WTC11 (cell line): ENCODE measurements at regions not wholly inside any gene's neighbourhood (a gene's known extent, or its start where the extent isn't known, plus 50 kb on each side); places are given as distances from the start of the nearest gene placed in this dataset.

Source experiments
- ATAC-seq: fragments of 200-7000 bp; cut with Tn5 transposase; 2 replicates; pipeline ENCODE4 v1.10.0; 2021; ENCODE audit warnings: mild to moderate bottlenecking, moderate library complexity
- CTCF ChIA-PET: fragments of 300-600 bp; sonication (Branson Sonifier 250); formaldehyde crosslinking; loops from one replicate; lab custom pipeline; 2021; ENCODE audit warnings: antibody characterized with exemption; lab: Charles Lee
- POLR2A ChIA-PET: fragments of 350-600 bp; sonication (Branson Sonifier 250); formaldehyde crosslinking; loops from one replicate; lab custom pipeline; 2021; ENCODE audit warnings: antibody characterized with exemption; lab: Charles Lee
- DNase-seq: peaks from one replicate; pipeline ENCODE4 v3.0.0; 2021; ENCODE audit warnings: low spot score
- H3K27ac Mint-ChIP-seq: 2 replicates; pipeline ENCODE4 v1.8.0; 2021; ENCODE audit warnings: mixed read lengths
- H3K27me3 Mint-ChIP-seq: 2 replicates; pipeline ENCODE4 v1.8.0; 2021; ENCODE audit warnings: low read depth, mild to moderate bottlenecking, moderate library complexity, mixed read lengths
- H3K36me3 Mint-ChIP-seq: 2 replicates; pipeline ENCODE4 v1.8.0; 2021; ENCODE audit warnings: mixed read lengths
- H3K4me1 Mint-ChIP-seq: 2 replicates; pipeline ENCODE4 v1.8.0; 2022; ENCODE audit warnings: mixed read lengths
- H3K4me3 Mint-ChIP-seq: 2 replicates; pipeline ENCODE4 v1.8.0; 2021; ENCODE audit warnings: mild to moderate bottlenecking, moderate library complexity, mixed read lengths
- H3K9me3 Mint-ChIP-seq: 2 replicates; pipeline ENCODE4 v1.8.0; 2021; ENCODE audit warnings: mixed read lengths
- CREM ChIP-seq: sonication (generic); formaldehyde crosslinking; IDR thresholded peaks from 2 replicates; pipeline ENCODE4 v1.8.1; 2022; ENCODE audit warnings: mild to moderate bottlenecking, missing genetic modification reagents, moderate library complexity
- ELF4 ChIP-seq: sonication (generic); formaldehyde crosslinking; IDR thresholded peaks from 2 replicates; pipeline ENCODE4 v1.8.1; 2022; ENCODE audit warnings: low read depth, mild to moderate bottlenecking, moderate library complexity, missing genetic modification reagents
- FOXJ3 ChIP-seq: sonication (generic); formaldehyde crosslinking; IDR thresholded peaks from 2 replicates; pipeline ENCODE4 v1.9.0; 2021; ENCODE audit warnings: missing genetic modification reagents, mild to moderate bottlenecking, borderline replicate concordance
- JAZF1 ChIP-seq: fragments of 250-450 bp; sonication (Bioruptor Pico); IDR thresholded peaks from 2 replicates; pipeline ENCODE4 v1.9.0; 2021; ENCODE audit warnings: moderate library complexity, mild to moderate bottlenecking, inconsistent platforms
- KAT7 ChIP-seq: sonication (generic); formaldehyde crosslinking; IDR thresholded peaks from 2 replicates; pipeline ENCODE4 v1.8.1; 2023; ENCODE audit warnings: missing genetic modification reagents, mild to moderate bottlenecking, borderline replicate concordance
- NR1H2 ChIP-seq: sonication (generic); formaldehyde crosslinking; IDR thresholded peaks from 2 replicates; pipeline ENCODE4 v1.9.0; 2021; ENCODE audit warnings: mild to moderate bottlenecking, moderate library complexity, missing genetic modification reagents
- RELA ChIP-seq: sonication (generic); formaldehyde crosslinking; IDR thresholded peaks from 2 replicates; pipeline ENCODE4 v1.8.1; 2022; ENCODE audit warnings: missing genetic modification reagents, mild to moderate bottlenecking, borderline replicate concordance
- SMAD3 ChIP-seq: sonication (generic); formaldehyde crosslinking; IDR thresholded peaks from 2 replicates; pipeline ENCODE4 v1.8.0; 2022; ENCODE audit warnings: missing genetic modification reagents, mild to moderate bottlenecking, borderline replicate concordance
- SP1 ChIP-seq: sonication (generic); formaldehyde crosslinking; conservative IDR thresholded peaks from 2 replicates; pipeline ENCODE4 v1.8.1; 2022; ENCODE audit warnings: missing genetic modification reagents
- TCF7 ChIP-seq: sonication (generic); formaldehyde crosslinking; IDR thresholded peaks from 2 replicates; pipeline ENCODE4 v1.8.0; 2022; ENCODE audit warnings: mild to moderate bottlenecking, low read depth, missing genetic modification reagents, moderate library complexity
- ZNF121 ChIP-seq: sonication (generic); formaldehyde crosslinking; IDR thresholded peaks from 2 replicates; pipeline ENCODE4 v1.8.0; 2023; ENCODE audit warnings: missing genetic modification reagents
- ZNF232 ChIP-seq: sonication (generic); formaldehyde crosslinking; IDR thresholded peaks from 2 replicates; pipeline ENCODE4 v1.8.0; 2022; ENCODE audit warnings: mild to moderate bottlenecking, missing genetic modification reagents
- ZNF317 ChIP-seq: sonication (generic); formaldehyde crosslinking; IDR thresholded peaks from 2 replicates; pipeline ENCODE4 v1.8.1; 2023; ENCODE audit warnings: low read depth, mild to moderate bottlenecking, moderate library complexity, missing genetic modification reagents, borderline replicate concordance
- ZNF416 ChIP-seq: fragments of 250-450 bp; sonication (Bioruptor Pico); IDR thresholded peaks from 2 replicates; pipeline ENCODE4 v1.9.0; 2021; ENCODE audit warnings: mild to moderate bottlenecking, inconsistent platforms
- ZNF671 ChIP-seq: fragments of 250-450 bp; sonication (Bioruptor Pico); IDR thresholded peaks from 2 replicates; pipeline ENCODE4 v1.8.0; 2021; ENCODE audit warnings: mild to moderate bottlenecking
- TF ChIP-seq, protein P1 (sequence below): sonication (generic); formaldehyde crosslinking; IDR thresholded peaks from 2 replicates; pipeline ENCODE4 v1.8.0; 2022; ENCODE audit warnings: mild to moderate bottlenecking, missing genetic modification reagents
- TF ChIP-seq, protein P2 (sequence below): sonication (generic); formaldehyde crosslinking; IDR thresholded peaks from 2 replicates; pipeline ENCODE4 v1.8.0; 2022; ENCODE audit warnings: missing genetic modification reagents
- TF ChIP-seq, protein P3 (sequence below): sonication (generic); formaldehyde crosslinking; conservative IDR thresholded peaks from 2 replicates; pipeline ENCODE4 v1.8.1; 2023; ENCODE audit warnings: mild to moderate bottlenecking, low read depth, missing genetic modification reagents, moderate library complexity
- TF ChIP-seq, protein P4 (sequence below): sonication (generic); formaldehyde crosslinking; IDR thresholded peaks from 2 replicates; pipeline ENCODE4 v1.8.0; 2022; ENCODE audit warnings: mild to moderate bottlenecking, missing genetic modification reagents
- TF ChIP-seq, protein P5 (sequence below): sonication (generic); formaldehyde crosslinking; IDR thresholded peaks from 2 replicates; pipeline ENCODE4 v1.8.0; 2023; ENCODE audit warnings: missing genetic modification reagents
- TF ChIP-seq, protein P6 (sequence below): sonication (generic); formaldehyde crosslinking; IDR thresholded peaks from 2 replicates; pipeline ENCODE4 v1.8.1; 2023; ENCODE audit warnings: mild to moderate bottlenecking, missing genetic modification reagents, moderate library complexity
- TF ChIP-seq, protein P7 (sequence below): sonication (generic); formaldehyde crosslinking; IDR thresholded peaks from 2 replicates; pipeline ENCODE4 v1.8.1; 2023; ENCODE audit warnings: mild to moderate bottlenecking, missing genetic modification reagents

DNA sequence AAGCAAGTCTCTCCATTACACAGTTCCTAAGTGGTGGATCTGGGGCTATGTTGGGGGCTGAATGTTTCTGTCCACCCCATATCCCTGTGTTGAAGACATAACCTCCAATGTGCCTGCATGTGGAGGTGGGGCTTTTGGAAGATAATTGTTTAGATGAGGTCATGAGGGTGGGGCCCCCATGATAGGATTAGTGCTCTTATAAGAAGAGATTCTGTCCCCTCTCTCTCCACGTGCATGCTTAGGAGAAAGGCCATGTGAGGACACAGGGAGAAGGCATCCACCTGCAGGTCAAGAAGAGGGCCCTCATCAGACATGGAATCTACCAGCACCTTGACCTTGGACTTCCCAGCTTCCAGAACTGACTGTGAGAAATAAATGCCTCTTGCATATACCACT is 231.0 kb upstream of the CHRNA7 start:
- ChIA-PET CTCF (no interaction called here), POLR2A (interaction anchor here (0.6 kb wide), 1 partner anchor 28 kb away, joined by 4 read pairs; no protein-coding TSS in a partner anchor)
- Mint-ChIP-seq H3K4me3 (no peak overlapping the region), H3K36me3 (no peaks in the 10 kb centered on the region), H3K27me3 (no peaks in the 10 kb centered on the region), H3K27ac (no peak overlapping the region), H3K9me3 (no peaks in the 10 kb centered on the region), H3K4me1 (peaks cover 4% of the 10 kb centered on the region; the same call in 1 of the 2 replicates)
- ATAC-seq, result no peak
- no peak for DNase-seq
- TF ChIP-seq, protein P1, sequence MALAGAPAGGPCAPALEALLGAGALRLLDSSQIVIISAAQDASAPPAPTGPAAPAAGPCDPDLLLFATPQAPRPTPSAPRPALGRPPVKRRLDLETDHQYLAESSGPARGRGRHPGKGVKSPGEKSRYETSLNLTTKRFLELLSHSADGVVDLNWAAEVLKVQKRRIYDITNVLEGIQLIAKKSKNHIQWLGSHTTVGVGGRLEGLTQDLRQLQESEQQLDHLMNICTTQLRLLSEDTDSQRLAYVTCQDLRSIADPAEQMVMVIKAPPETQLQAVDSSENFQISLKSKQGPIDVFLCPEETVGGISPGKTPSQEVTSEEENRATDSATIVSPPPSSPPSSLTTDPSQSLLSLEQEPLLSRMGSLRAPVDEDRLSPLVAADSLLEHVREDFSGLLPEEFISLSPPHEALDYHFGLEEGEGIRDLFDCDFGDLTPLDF (CRISPR knock-in tag), result no peak
- TF ChIP-seq, protein P2, sequence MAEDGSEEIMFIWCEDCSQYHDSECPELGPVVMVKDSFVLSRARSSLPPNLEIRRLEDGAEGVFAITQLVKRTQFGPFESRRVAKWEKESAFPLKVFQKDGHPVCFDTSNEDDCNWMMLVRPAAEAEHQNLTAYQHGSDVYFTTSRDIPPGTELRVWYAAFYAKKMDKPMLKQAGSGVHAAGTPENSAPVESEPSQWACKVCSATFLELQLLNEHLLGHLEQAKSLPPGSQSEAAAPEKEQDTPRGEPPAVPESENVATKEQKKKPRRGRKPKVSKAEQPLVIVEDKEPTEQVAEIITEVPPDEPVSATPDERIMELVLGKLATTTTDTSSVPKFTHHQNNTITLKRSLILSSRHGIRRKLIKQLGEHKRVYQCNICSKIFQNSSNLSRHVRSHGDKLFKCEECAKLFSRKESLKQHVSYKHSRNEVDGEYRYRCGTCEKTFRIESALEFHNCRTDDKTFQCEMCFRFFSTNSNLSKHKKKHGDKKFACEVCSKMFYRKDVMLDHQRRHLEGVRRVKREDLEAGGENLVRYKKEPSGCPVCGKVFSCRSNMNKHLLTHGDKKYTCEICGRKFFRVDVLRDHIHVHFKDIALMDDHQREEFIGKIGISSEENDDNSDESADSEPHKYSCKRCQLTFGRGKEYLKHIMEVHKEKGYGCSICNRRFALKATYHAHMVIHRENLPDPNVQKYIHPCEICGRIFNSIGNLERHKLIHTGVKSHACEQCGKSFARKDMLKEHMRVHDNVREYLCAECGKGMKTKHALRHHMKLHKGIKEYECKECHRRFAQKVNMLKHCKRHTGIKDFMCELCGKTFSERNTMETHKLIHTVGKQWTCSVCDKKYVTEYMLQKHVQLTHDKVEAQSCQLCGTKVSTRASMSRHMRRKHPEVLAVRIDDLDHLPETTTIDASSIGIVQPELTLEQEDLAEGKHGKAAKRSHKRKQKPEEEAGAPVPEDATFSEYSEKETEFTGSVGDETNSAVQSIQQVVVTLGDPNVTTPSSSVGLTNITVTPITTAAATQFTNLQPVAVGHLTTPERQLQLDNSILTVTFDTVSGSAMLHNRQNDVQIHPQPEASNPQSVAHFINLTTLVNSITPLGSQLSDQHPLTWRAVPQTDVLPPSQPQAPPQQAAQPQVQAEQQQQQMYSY (CRISPR knock-in tag), result no peak
- TF ChIP-seq SP1 (CRISPR knock-in tag), result no peak
- no peak for TF ChIP-seq SMAD3 (CRISPR knock-in tag)
- TF ChIP-seq FOXJ3 (CRISPR knock-in tag), result no peak
- TF ChIP-seq TCF7 (CRISPR knock-in tag), result no peak
- no peak for TF ChIP-seq ZNF671 (CRISPR knock-in tag)
- TF ChIP-seq ZNF317, result no peak
- TF ChIP-seq, protein P3, sequence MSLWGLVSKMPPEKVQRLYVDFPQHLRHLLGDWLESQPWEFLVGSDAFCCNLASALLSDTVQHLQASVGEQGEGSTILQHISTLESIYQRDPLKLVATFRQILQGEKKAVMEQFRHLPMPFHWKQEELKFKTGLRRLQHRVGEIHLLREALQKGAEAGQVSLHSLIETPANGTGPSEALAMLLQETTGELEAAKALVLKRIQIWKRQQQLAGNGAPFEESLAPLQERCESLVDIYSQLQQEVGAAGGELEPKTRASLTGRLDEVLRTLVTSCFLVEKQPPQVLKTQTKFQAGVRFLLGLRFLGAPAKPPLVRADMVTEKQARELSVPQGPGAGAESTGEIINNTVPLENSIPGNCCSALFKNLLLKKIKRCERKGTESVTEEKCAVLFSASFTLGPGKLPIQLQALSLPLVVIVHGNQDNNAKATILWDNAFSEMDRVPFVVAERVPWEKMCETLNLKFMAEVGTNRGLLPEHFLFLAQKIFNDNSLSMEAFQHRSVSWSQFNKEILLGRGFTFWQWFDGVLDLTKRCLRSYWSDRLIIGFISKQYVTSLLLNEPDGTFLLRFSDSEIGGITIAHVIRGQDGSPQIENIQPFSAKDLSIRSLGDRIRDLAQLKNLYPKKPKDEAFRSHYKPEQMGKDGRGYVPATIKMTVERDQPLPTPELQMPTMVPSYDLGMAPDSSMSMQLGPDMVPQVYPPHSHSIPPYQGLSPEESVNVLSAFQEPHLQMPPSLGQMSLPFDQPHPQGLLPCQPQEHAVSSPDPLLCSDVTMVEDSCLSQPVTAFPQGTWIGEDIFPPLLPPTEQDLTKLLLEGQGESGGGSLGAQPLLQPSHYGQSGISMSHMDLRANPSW (CRISPR knock-in tag), result no peak
- no peak for TF ChIP-seq CREM (CRISPR knock-in tag)
- TF ChIP-seq, protein P4, sequence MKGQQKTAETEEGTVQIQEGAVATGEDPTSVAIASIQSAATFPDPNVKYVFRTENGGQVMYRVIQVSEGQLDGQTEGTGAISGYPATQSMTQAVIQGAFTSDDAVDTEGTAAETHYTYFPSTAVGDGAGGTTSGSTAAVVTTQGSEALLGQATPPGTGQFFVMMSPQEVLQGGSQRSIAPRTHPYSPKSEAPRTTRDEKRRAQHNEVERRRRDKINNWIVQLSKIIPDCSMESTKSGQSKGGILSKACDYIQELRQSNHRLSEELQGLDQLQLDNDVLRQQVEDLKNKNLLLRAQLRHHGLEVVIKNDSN (CRISPR knock-in tag), result no peak
- TF ChIP-seq KAT7 (CRISPR knock-in tag), result no peak
- TF ChIP-seq, protein P5, sequence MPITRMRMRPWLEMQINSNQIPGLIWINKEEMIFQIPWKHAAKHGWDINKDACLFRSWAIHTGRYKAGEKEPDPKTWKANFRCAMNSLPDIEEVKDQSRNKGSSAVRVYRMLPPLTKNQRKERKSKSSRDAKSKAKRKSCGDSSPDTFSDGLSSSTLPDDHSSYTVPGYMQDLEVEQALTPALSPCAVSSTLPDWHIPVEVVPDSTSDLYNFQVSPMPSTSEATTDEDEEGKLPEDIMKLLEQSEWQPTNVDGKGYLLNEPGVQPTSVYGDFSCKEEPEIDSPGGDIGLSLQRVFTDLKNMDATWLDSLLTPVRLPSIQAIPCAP, result no peak
- TF ChIP-seq, protein P6, sequence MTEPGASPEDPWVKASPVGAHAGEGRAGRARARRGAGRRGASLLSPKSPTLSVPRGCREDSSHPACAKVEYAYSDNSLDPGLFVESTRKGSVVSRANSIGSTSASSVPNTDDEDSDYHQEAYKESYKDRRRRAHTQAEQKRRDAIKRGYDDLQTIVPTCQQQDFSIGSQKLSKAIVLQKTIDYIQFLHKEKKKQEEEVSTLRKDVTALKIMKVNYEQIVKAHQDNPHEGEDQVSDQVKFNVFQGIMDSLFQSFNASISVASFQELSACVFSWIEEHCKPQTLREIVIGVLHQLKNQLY (CRISPR knock-in tag), result no peak

DNA sequence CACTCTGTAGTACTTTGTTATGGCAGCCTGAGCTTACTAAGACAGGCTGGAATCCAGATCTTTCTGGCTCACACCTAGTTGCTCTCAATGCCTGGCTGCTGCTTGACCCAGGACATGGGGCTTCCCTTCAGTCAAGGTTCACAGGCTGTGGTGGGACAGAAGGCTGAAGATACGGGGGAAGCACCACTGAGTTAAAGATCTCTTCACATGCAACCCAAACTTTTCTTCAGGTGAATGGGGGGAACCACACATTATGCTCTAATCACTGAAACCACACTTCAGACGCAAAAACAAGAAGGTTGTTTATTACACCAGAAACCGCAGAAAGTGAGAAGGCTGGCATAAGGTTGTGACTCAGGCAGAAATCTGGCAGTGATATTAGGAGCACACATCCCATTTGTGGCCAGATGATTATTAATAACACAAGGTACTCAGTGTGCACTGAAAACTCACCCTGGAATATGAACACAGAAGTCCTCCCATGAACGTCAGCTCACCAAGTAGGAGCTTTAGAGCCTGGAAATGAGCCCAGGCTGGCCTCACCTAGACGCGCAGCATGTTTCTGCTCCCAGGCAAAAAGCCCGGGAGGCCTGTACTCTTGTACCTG is 230.5 kb upstream of the CHRNA7 start:
- H3K27ac Mint-ChIP-seq, result no peak overlapping the region

More for the DNA sequence above, 230.5 kb upstream of the CHRNA7 start:
- ChIA-PET POLR2A (no interaction called here), CTCF (no interaction called here)
- Mint-ChIP-seq H3K27me3 (no peaks in the 10 kb centered on the region), H3K4me1 (peaks cover 4% of the 10 kb centered on the region; the same call in 1 of the 2 replicates), H3K4me3 (no peak overlapping the region), H3K36me3 (no peaks in the 10 kb centered on the region), H3K9me3 (no peaks in the 10 kb centered on the region)
- ATAC-seq, result no peak
- DNase-seq, result no peak
- TF ChIP-seq, protein P7, sequence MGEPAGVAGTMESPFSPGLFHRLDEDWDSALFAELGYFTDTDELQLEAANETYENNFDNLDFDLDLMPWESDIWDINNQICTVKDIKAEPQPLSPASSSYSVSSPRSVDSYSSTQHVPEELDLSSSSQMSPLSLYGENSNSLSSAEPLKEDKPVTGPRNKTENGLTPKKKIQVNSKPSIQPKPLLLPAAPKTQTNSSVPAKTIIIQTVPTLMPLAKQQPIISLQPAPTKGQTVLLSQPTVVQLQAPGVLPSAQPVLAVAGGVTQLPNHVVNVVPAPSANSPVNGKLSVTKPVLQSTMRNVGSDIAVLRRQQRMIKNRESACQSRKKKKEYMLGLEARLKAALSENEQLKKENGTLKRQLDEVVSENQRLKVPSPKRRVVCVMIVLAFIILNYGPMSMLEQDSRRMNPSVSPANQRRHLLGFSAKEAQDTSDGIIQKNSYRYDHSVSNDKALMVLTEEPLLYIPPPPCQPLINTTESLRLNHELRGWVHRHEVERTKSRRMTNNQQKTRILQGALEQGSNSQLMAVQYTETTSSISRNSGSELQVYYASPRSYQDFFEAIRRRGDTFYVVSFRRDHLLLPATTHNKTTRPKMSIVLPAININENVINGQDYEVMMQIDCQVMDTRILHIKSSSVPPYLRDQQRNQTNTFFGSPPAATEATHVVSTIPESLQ (CRISPR knock-in tag), result no peak
- TF ChIP-seq ELF4 (CRISPR knock-in tag) (no peak), ZNF121 (no peak), RELA (CRISPR knock-in tag) (no peak), ZNF232 (CRISPR knock-in tag) (no peak), NR1H2 (no peak), JAZF1 (no peak), ZNF416 (CRISPR knock-in tag) (no peak)
- TF ChIP-seq, all 79 proteins: peak for 0
